Naive thymus-derived CD4-positive, alpha-beta T cell (primary cell): ENCODE measurements at regions not wholly inside any gene's neighbourhood (a gene's known extent, or its start where the extent isn't known, plus 50 kb on each side); places are given as distances from the start of the nearest gene placed in this dataset.
A peak's percentile ranks its signal among the peaks of the same experiment; 100 is the strongest.

Experiments used
- ATAC-seq: fragments of 150-1000 bp; cut with Tn5 transposase; 2 replicates; pipeline ENCODE4 v1.10.0; 2021; ENCODE audit warnings: mild to moderate bottlenecking, moderate library complexity
- CTCF ChIA-PET: fragments of 350-600 bp; sonication (Branson Sonifier 250); formaldehyde crosslinking; loops from one replicate; lab custom pipeline; 2021; ENCODE audit warnings: antibody characterized with exemption; lab: Charles Lee
- POLR2A ChIA-PET: fragments of 350-600 bp; sonication (Branson Sonifier 250); formaldehyde crosslinking; loops from one replicate; lab custom pipeline; 2021; ENCODE audit warnings: antibody characterized with exemption, inconsistent platforms; lab: Charles Lee
- DNase-seq, 9 donors: peaks; one replicate each; pipeline versions ENCODE4 v3.0.0 to v3.0.0-alpha.2; 2020 to 2022; ENCODE audit warnings: mixed read lengths in 1 of 9
- H3K27ac ChIP-seq: one replicate; pipeline ENCODE4 v1.7.0; 2013; ENCODE audit warnings: mild to moderate bottlenecking, low read depth, low read length, moderate library complexity
- H3K27me3 ChIP-seq, 2 donors: one replicate each; pipeline ENCODE4 v1.7.0; 2013; ENCODE audit warnings: low read length in 2 of 2, mild to moderate bottlenecking in 2 of 2, moderate library complexity in 2 of 2; ENCODE audit not compliant: control insufficient read depth in 2 of 2, insufficient read depth in 2 of 2
- H3K36me3 ChIP-seq, 3 experiments: 1 replicate in 2 of 3; 2 replicates in 1 of 3; pipeline ENCODE4 v1.7.0; 2013; ENCODE audit warnings: low read length in 3 of 3, mild to moderate bottlenecking in 3 of 3, moderate library complexity in 1 of 3; ENCODE audit not compliant: insufficient read depth in 3 of 3, control insufficient read depth in 2 of 3
- H3K4me1 ChIP-seq, 2 donors: one replicate each; pipeline ENCODE4 v1.7.0; 2013; ENCODE audit warnings: low read length in 2 of 2, mild to moderate bottlenecking in 2 of 2, moderate library complexity in 1 of 2; ENCODE audit not compliant: control insufficient read depth in 2 of 2, insufficient read depth in 2 of 2
- H3K4me3 ChIP-seq: 2 replicates; pipeline ENCODE4 v1.7.0; 2013; ENCODE audit warnings: mild to moderate bottlenecking, low read length
- H3K9me3 ChIP-seq, 3 experiments: 1 replicate in 2 of 3; 2 replicates in 1 of 3; pipeline ENCODE4 v1.7.0; 2013; ENCODE audit warnings: low read length in 3 of 3; ENCODE audit not compliant: control insufficient read depth in 2 of 3
- H3K27ac Mint-ChIP-seq, 9 donors: one replicate each; pipeline ENCODE4 v1.8.0; 2020 to 2022; ENCODE audit warnings: mixed read lengths in 9 of 9, mild to moderate bottlenecking in 8 of 9, moderate library complexity in 5 of 9, inconsistent platforms in 2 of 9
- H3K27me3 Mint-ChIP-seq, 5 donors: one replicate each; pipeline ENCODE4 v1.8.0; 2021 to 2022; ENCODE audit warnings: mixed read lengths in 5 of 5, mild to moderate bottlenecking in 1 of 5
- H3K36me3 Mint-ChIP-seq, 5 donors: one replicate each; pipeline ENCODE4 v1.8.0; 2020 to 2022; ENCODE audit warnings: mixed read lengths in 5 of 5, mild to moderate bottlenecking in 3 of 5, inconsistent platforms in 1 of 5
- H3K4me1 Mint-ChIP-seq, 7 donors: one replicate each; pipeline ENCODE4 v1.8.0; 2020 to 2022; ENCODE audit warnings: mixed read lengths in 7 of 7, mild to moderate bottlenecking in 3 of 7, inconsistent platforms in 1 of 7
- H3K4me3 Mint-ChIP-seq, 10 donors: one replicate each; pipeline ENCODE4 v1.8.0; 2020 to 2022; ENCODE audit warnings: mild to moderate bottlenecking in 10 of 10, mixed read lengths in 10 of 10, moderate library complexity in 6 of 10, inconsistent platforms in 2 of 10
- H3K9me3 Mint-ChIP-seq, 11 donors: one replicate each; pipeline ENCODE4 v1.8.0; 2020 to 2022; ENCODE audit warnings: mixed read lengths in 11 of 11, mild to moderate bottlenecking in 4 of 11, inconsistent platforms in 1 of 11, moderate library complexity in 1 of 11
- intact Hi-C, 2 donors: fragments of 100-400 bp; cut with micrococcal nuclease; formaldehyde crosslinking; loops; one replicate each; pipeline ENCODE4 v1.15.1; 2023

GRCh38 chr3:152608696-152609594 is 226.0 kb upstream of the P2RY1 start:
- intact Hi-C loops = no loop called here
- no peaks in the 10 kb centered on the region for H3K4me1 Mint-ChIP-seq
- no peak for DNase-seq
- POLR2A ChIA-PET = no interaction called here
- H3K36me3 Mint-ChIP-seq = no peaks in the 10 kb centered on the region
- no peaks in the 10 kb centered on the region for H3K9me3 ChIP-seq
- H3K36me3 ChIP-seq = no peaks in the 10 kb centered on the region
- ATAC-seq = no peak
- H3K27ac ChIP-seq = no peak overlapping the region
- no peak overlapping the region for H3K4me3 ChIP-seq
- no peaks in the 10 kb centered on the region for H3K27me3 ChIP-seq
- H3K4me3 Mint-ChIP-seq = no peak overlapping the region
- H3K27ac Mint-ChIP-seq = peak overlapping the region in 1 of 9 donors; percentile 15
- H3K4me1 ChIP-seq = no peaks in the 10 kb centered on the region
- H3K27me3 Mint-ChIP-seq = peaks cover 2 to 10% (median 3%) of the 10 kb centered on the region in 5 donors
- CTCF ChIA-PET = no interaction called here
- peaks cover 0 to 9% (median 0%) of the 10 kb centered on the region in 11 donors for H3K9me3 Mint-ChIP-seq

GRCh38 chr3:152609891-152610290 is 225.0 kb upstream of the P2RY1 start:
- intact Hi-C loops = no loop called here
- Histone ChIP-seq H3K4me3 (no peak overlapping the region), H3K27me3 (no peaks in the 10 kb centered on the region), H3K4me1 (no peaks in the 10 kb centered on the region), H3K9me3 (no peaks in the 10 kb centered on the region), H3K36me3 (no peaks in the 10 kb centered on the region), H3K27ac (no peak overlapping the region)
- ATAC-seq (no peak), DNase-seq (no peak)
- Mint-ChIP-seq H3K27me3 (peaks cover 0 to 10% (median 3%) of the 10 kb centered on the region in 5 donors), H3K4me1 (no peaks in the 10 kb centered on the region), H3K4me3 (no peak overlapping the region), H3K36me3 (no peaks in the 10 kb centered on the region), H3K9me3 (peaks cover 0 to 1% (median 0%) of the 10 kb centered on the region in 11 donors), H3K27ac (no peak overlapping the region)
- POLR2A ChIA-PET = no interaction called here
- CTCF ChIA-PET = no interaction called here

GRCh38 chr3:152610622-152611021 is 224.3 kb upstream of the P2RY1 start:
- Histone ChIP-seq H3K9me3 (no peaks in the 10 kb centered on the region), H3K27me3 (no peaks in the 10 kb centered on the region), H3K36me3 (no peaks in the 10 kb centered on the region), H3K27ac (no peak overlapping the region), H3K4me3 (no peak overlapping the region), H3K4me1 (no peaks in the 10 kb centered on the region)
- CTCF ChIA-PET = no interaction called here
- peaks cover 0 to 10% (median 3%) of the 10 kb centered on the region in 5 donors for H3K27me3 Mint-ChIP-seq
- no peak overlapping the region for H3K4me3 Mint-ChIP-seq
- no peaks in the 10 kb centered on the region for H3K4me1 Mint-ChIP-seq
- H3K27ac Mint-ChIP-seq = no peak overlapping the region
- no peak for ATAC-seq
- H3K36me3 Mint-ChIP-seq = no peaks in the 10 kb centered on the region
- POLR2A ChIA-PET = no interaction called here
- DNase-seq = no peak
- intact Hi-C loops = no loop called here
- peaks cover 0 to 1% (median 0%) of the 10 kb centered on the region in 11 donors for H3K9me3 Mint-ChIP-seq

GRCh38 chr3:152611905-152612304 is 223.0 kb upstream of the P2RY1 start:
- intact Hi-C loops = no loop called here
- Mint-ChIP-seq H3K36me3 (no peaks in the 10 kb centered on the region), H3K4me1 (no peaks in the 10 kb centered on the region), H3K27ac (no peak overlapping the region), H3K9me3 (peaks cover 0 to 1% (median 0%) of the 10 kb centered on the region in 11 donors), H3K4me3 (no peak overlapping the region), H3K27me3 (peaks cover 0 to 5% (median 3%) of the 10 kb centered on the region in 5 donors)
- no peaks in the 10 kb centered on the region for H3K27me3 ChIP-seq
- no peaks in the 10 kb centered on the region for H3K4me1 ChIP-seq
- ChIA-PET CTCF (no interaction called here), POLR2A (no interaction called here)
- H3K36me3 ChIP-seq = no peaks in the 10 kb centered on the region
- ATAC-seq (no peak), DNase-seq (no peak)
- no peaks in the 10 kb centered on the region for H3K9me3 ChIP-seq
- H3K4me3 ChIP-seq = no peak overlapping the region
- H3K27ac ChIP-seq = no peak overlapping the region

- DNase-seq (no peak), ATAC-seq (no peak)
- CTCF ChIA-PET = no interaction called here
- H3K4me1 ChIP-seq = no peaks in the 10 kb centered on the region
- H3K9me3 ChIP-seq = no peaks in the 10 kb centered on the region
- H3K9me3 Mint-ChIP-seq = no peaks in the 10 kb centered on the region
- no peaks in the 10 kb centered on the region for H3K4me1 Mint-ChIP-seq
- H3K27me3 Mint-ChIP-seq = peaks cover 0 to 5% (median 2%) of the 10 kb centered on the region in 5 donors
- H3K4me3 ChIP-seq = no peak overlapping the region
- POLR2A ChIA-PET = no interaction called here
- H3K27ac ChIP-seq = no peak overlapping the region
- no peak overlapping the region for H3K27ac Mint-ChIP-seq
- H3K36me3 Mint-ChIP-seq = no peaks in the 10 kb centered on the region
- H3K27me3 ChIP-seq = no peaks in the 10 kb centered on the region
- intact Hi-C loops = no loop called here
- H3K36me3 ChIP-seq = no peaks in the 10 kb centered on the region
- H3K4me3 Mint-ChIP-seq = no peak overlapping the region
Measured at GRCh38 chr3:152613851-152614250, 221.1 kb upstream of the P2RY1 start.

GRCh38 chr3:152615681-152616080 is 219.2 kb upstream of the P2RY1 start:
- H3K9me3 ChIP-seq = no peaks in the 10 kb centered on the region
- Mint-ChIP-seq H3K27ac (no peak overlapping the region), H3K4me3 (no peak overlapping the region), H3K36me3 (no peaks in the 10 kb centered on the region), H3K27me3 (peaks cover 0 to 5% (median 3%) of the 10 kb centered on the region in 5 donors), H3K4me1 (no peaks in the 10 kb centered on the region), H3K9me3 (no peaks in the 10 kb centered on the region)
- intact Hi-C loops = no loop called here
- H3K4me3 ChIP-seq = no peak overlapping the region
- no peak for ATAC-seq
- no peaks in the 10 kb centered on the region for H3K4me1 ChIP-seq
- ChIA-PET POLR2A (no interaction called here), CTCF (no interaction called here)
- no peak for DNase-seq
- H3K27ac ChIP-seq = no peak overlapping the region
- H3K36me3 ChIP-seq = no peaks in the 10 kb centered on the region
- no peaks in the 10 kb centered on the region for H3K27me3 ChIP-seq

- ChIA-PET POLR2A (no interaction called here), CTCF (no interaction called here)
- Histone ChIP-seq H3K4me3 (no peak overlapping the region), H3K9me3 (no peaks in the 10 kb centered on the region), H3K27ac (no peak overlapping the region), H3K36me3 (no peaks in the 10 kb centered on the region), H3K27me3 (no peaks in the 10 kb centered on the region), H3K4me1 (no peaks in the 10 kb centered on the region)
- H3K4me1 Mint-ChIP-seq = no peaks in the 10 kb centered on the region
- peaks cover 0 to 14% (median 4%) of the 10 kb centered on the region in 5 donors for H3K27me3 Mint-ChIP-seq
- H3K4me3 Mint-ChIP-seq = no peak overlapping the region
- no peaks in the 10 kb centered on the region for H3K9me3 Mint-ChIP-seq
- no peak overlapping the region for H3K27ac Mint-ChIP-seq
- DNase-seq = no peak
- no peaks in the 10 kb centered on the region for H3K36me3 Mint-ChIP-seq
- intact Hi-C loops = no loop called here
- ATAC-seq = no peak
Measured at GRCh38 chr3:152617609-152618008, 217.3 kb upstream of the P2RY1 start.
